GM12878 (cell line): ENCODE measurements at regions not wholly inside any gene's neighbourhood (a gene's known extent, or its start where the extent isn't known, plus 50 kb on each side); places are given as distances from the start of the nearest gene placed in this dataset.

ENCODE experiments used
- ATAC-seq: fragments of 200-7000 bp; cut with Tn5 transposase; 3 replicates; pipeline ENCODE4 v1.9.1; 2020; ENCODE audit warnings: mild to moderate bottlenecking, moderate library complexity
- BruUV-seq: library from RNA; stranded (reverse); fragments of 400-500 nt; replicated peaks from 2 replicates; lab custom pipeline; 2021; lab: Mats Ljungman, UMichigan
- CTCF ChIA-PET: fragments of 300-600 bp; sonication (Branson Sonifier 250); formaldehyde crosslinking; extraction: SDS; loops from one replicate; lab custom pipeline; 2021; ENCODE audit warnings: inconsistent platforms; lab: Yijun Ruan, JAX
- POLR2A ChIA-PET: fragments of 350-600 bp; formaldehyde crosslinking; extraction: SDS; loops from one replicate; lab custom pipeline; 2021; ENCODE audit warnings: inconsistent platforms; lab: Charles Lee
- RAD21 ChIA-PET: fragments of 300-600 bp; sonication (Branson Sonifier 250); formaldehyde crosslinking; loops from one replicate; lab custom pipeline; 2023; ENCODE audit warnings: antibody characterized with exemption; ENCODE audit not compliant: unreplicated experiment; lab: Charles Lee
- SMC1A ChIA-PET: fragments of 300-600 bp; sonication (Branson Sonifier 250); formaldehyde crosslinking; loops from one replicate; lab custom pipeline; 2023; ENCODE audit not compliant: unreplicated experiment, uncharacterized antibody; lab: Charles Lee
- DNase-seq: peaks from one replicate; pipeline ENCODE4 v3.0.0-alpha.2; 2011; ENCODE audit warnings: low read depth, low spot score
- FAIRE-seq: peaks from 3 replicates; lab custom pipeline; 2011; peaks lifted over from hg19 to GRCh38; lab: Jason Lieb, UNC
- H2AFZ ChIP-seq: 2 replicates; pipeline ENCODE4 v1.6.0; 2011; ENCODE audit warnings: low read depth, low read length, control low read depth; ENCODE audit not compliant: control insufficient read depth
- H3K27ac ChIP-seq: 2 replicates; pipeline ENCODE4 v1.5.1; 2011; ENCODE audit warnings: control low read depth; ENCODE audit not compliant: control insufficient read depth, insufficient read depth
- H3K27me3 ChIP-seq, 2 experiments: replicated peaks in 1 of 2; 2 replicates each; pipeline versions ENCODE4 v1.6.0 to v1.6.1; 2011; ENCODE audit warnings: low read length in 1 of 2; ENCODE audit not compliant: control insufficient read depth in 2 of 2, insufficient read depth in 2 of 2
- H3K36me3 ChIP-seq, 2 experiments: 2 replicates each; pipeline ENCODE4 v1.5.1; 2011; ENCODE audit warnings: low read length in 1 of 2; ENCODE audit not compliant: control insufficient read depth in 2 of 2, insufficient read depth in 2 of 2
- H3K4me1 ChIP-seq: 2 replicates; pipeline ENCODE4 v1.6.1; 2011; ENCODE audit warnings: mild to moderate bottlenecking, low read length, moderate library complexity, mixed read lengths; ENCODE audit not compliant: control insufficient read depth, insufficient read depth
- H3K4me2 ChIP-seq: 2 replicates; pipeline ENCODE4 v1.6.0; 2011; ENCODE audit warnings: control low read depth; ENCODE audit not compliant: control insufficient read depth, insufficient read depth
- H3K4me3 ChIP-seq: fragments of 200-600 bp; sonication (generic); 2 replicates; pipeline ENCODE4 v1.5.1; 2016
- H3K79me2 ChIP-seq: 2 replicates; pipeline ENCODE4 v1.6.0; 2011; ENCODE audit warnings: low read length; ENCODE audit not compliant: control insufficient read depth, insufficient read depth
- H3K9ac ChIP-seq: 2 replicates; pipeline ENCODE4 v1.8.0; 2011; ENCODE audit warnings: low read length, control low read depth, mixed read lengths; ENCODE audit not compliant: control insufficient read depth, insufficient read depth
- H3K9me3 ChIP-seq: replicated peaks from 3 replicates; pipeline ENCODE4 v1.5.1; 2011; ENCODE audit warnings: mild to moderate bottlenecking, low read length; ENCODE audit not compliant: control insufficient read depth, insufficient read depth
- H4K20me1 ChIP-seq: 2 replicates; pipeline ENCODE4 v1.6.0; 2011; ENCODE audit not compliant: control insufficient read depth, insufficient read depth
- FOS ChIP-seq: IDR thresholded peaks from 3 replicates; pipeline ENCODE4 v1.6.1; 2011; ENCODE audit warnings: borderline replicate concordance; ENCODE audit not compliant: insufficient read length; ENCODE audit errors: extremely low read depth
- HDAC6 ChIP-seq: fragments of 200-600 bp; sonication (generic); IDR thresholded peaks from one replicate; pipeline ENCODE4 v1.8.0; 2017; ENCODE audit warnings: antibody characterized with exemption; ENCODE audit not compliant: unreplicated experiment
- IKZF2 ChIP-seq, 2 experiments: fragments of 450-650 bp; IDR thresholded peaks; 2 replicates each; pipeline ENCODE4 v1.6.1; 2017; ENCODE audit warnings: mild to moderate bottlenecking in 2 of 2, moderate library complexity in 2 of 2
- KDM1A ChIP-seq: fragments of 200-600 bp; sonication (generic); IDR thresholded peaks from 2 replicates; pipeline ENCODE4 v1.6.1; 2016; ENCODE audit warnings: borderline replicate concordance
- NFYA ChIP-seq: IDR thresholded peaks from 2 replicates; pipeline ENCODE4 v1.6.1; 2011; ENCODE audit warnings: low read depth, mild to moderate bottlenecking, low read length, improper control_type of control experiment, borderline replicate concordance
- PAX5 ChIP-seq: IDR thresholded peaks from 2 replicates; pipeline ENCODE4 v1.6.1; 2011; ENCODE audit warnings: low read depth, low read length, borderline replicate concordance
- PAX8 ChIP-seq: fragments of 450-650 bp; IDR thresholded peaks from 2 replicates; pipeline ENCODE4 v1.6.1; 2017; ENCODE audit warnings: mild to moderate bottlenecking, moderate library complexity
- PML ChIP-seq: IDR thresholded peaks from 2 replicates; pipeline ENCODE4 v1.6.1; 2012; ENCODE audit warnings: low read length, inconsistent platforms
- RUNX3 ChIP-seq: IDR thresholded peaks from 2 replicates; pipeline ENCODE4 v1.6.1; 2012; ENCODE audit warnings: low read length, inconsistent platforms
- SRF ChIP-seq, 2 experiments: IDR thresholded peaks; 2 replicates each; pipeline ENCODE4 v1.6.1; 2011; ENCODE audit warnings: low read depth in 2 of 2, low read length in 2 of 2, mild to moderate bottlenecking in 1 of 2, moderate library complexity in 1 of 2
- TCF12 ChIP-seq: IDR thresholded peaks from 2 replicates; pipeline ENCODE4 v1.6.1; 2011; ENCODE audit warnings: low read depth, mild to moderate bottlenecking, low read length
- YBX1 ChIP-seq: fragments of 450-650 bp; IDR thresholded peaks from 2 replicates; pipeline ENCODE4 v1.6.1; 2016; ENCODE audit warnings: antibody characterized with exemption
- YY1 ChIP-seq: IDR thresholded peaks from 2 replicates; pipeline ENCODE4 v1.6.1; 2011; ENCODE audit warnings: low read depth, mild to moderate bottlenecking, low read length
- WGBS: methylation state at CpG from one replicate; pipeline ENCODE4 v1.1.6; 2016; ENCODE audit warnings: low lambda C conversion rate; ENCODE audit not compliant: insufficient replicate concordance, insufficient coverage; ENCODE audit errors: missing lambda C conversion rate; 5-methylcytosine and 5-hydroxymethylcytosine counted together
- in situ Hi-C: fragments of 300-500 bp; cut with MboI; formaldehyde crosslinking; loops from 9 replicates; pipeline ENCODE4 v1.14.3; 2018; ENCODE audit warnings: mixed read lengths
- intact Hi-C: fragments of 100-400 bp; cut with micrococcal nuclease; formaldehyde crosslinking; loops from one replicate; pipeline ENCODE4 v1.14.2; 2022; ENCODE audit not compliant: unreplicated experiment
- TF ChIP-seq, protein P1 (sequence below): fragments of 150-350 bp; IDR thresholded peaks from 2 replicates; pipeline ENCODE4 v1.6.1; 2016; ENCODE audit warnings: low read depth, low read length
- TF ChIP-seq, protein P2 (sequence below): fragments of 450-650 bp; IDR thresholded peaks from 2 replicates; pipeline ENCODE4 v1.6.1; 2014; ENCODE audit warnings: mild to moderate bottlenecking
- TF ChIP-seq, protein P3 (sequence below): fragments of 450-650 bp; formaldehyde crosslinking; IDR thresholded peaks from 2 replicates; pipeline ENCODE4 v1.5.0; 2022; ENCODE audit warnings: mild to moderate bottlenecking, missing genetic modification characterization

DNA sequence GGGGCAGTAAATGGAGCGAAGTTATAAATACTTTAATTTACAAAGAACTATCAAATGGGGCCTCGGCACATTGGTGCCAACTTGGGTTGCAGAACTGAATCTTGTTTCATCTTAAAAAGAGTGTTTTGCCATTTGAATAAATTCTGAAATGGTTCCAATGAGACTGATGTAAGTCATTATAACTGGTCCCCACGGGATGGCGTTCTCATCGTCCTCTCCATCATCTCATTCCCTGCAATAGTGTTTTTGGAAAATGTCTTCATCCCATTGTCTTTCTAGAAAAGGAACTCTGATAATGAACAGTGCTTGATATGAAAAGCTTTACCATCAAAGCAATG lies 422.0 kb upstream of the ID2 start (continued):
- TF ChIP-seq HDAC6 = no peak
- TF ChIP-seq RUNX3 = no peak
- TF ChIP-seq, protein P1, sequence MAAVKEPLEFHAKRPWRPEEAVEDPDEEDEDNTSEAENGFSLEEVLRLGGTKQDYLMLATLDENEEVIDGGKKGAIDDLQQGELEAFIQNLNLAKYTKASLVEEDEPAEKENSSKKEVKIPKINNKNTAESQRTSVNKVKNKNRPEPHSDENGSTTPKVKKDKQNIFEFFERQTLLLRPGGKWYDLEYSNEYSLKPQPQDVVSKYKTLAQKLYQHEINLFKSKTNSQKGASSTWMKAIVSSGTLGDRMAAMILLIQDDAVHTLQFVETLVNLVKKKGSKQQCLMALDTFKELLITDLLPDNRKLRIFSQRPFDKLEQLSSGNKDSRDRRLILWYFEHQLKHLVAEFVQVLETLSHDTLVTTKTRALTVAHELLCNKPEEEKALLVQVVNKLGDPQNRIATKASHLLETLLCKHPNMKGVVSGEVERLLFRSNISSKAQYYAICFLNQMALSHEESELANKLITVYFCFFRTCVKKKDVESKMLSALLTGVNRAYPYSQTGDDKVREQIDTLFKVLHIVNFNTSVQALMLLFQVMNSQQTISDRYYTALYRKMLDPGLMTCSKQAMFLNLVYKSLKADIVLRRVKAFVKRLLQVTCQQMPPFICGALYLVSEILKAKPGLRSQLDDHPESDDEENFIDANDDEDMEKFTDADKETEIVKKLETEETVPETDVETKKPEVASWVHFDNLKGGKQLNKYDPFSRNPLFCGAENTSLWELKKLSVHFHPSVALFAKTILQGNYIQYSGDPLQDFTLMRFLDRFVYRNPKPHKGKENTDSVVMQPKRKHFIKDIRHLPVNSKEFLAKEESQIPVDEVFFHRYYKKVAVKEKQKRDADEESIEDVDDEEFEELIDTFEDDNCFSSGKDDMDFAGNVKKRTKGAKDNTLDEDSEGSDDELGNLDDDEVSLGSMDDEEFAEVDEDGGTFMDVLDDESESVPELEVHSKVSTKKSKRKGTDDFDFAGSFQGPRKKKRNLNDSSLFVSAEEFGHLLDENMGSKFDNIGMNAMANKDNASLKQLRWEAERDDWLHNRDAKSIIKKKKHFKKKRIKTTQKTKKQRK = no peak
- no peak for TF ChIP-seq TCF12
- no peak for TF ChIP-seq PAX5

DNA sequence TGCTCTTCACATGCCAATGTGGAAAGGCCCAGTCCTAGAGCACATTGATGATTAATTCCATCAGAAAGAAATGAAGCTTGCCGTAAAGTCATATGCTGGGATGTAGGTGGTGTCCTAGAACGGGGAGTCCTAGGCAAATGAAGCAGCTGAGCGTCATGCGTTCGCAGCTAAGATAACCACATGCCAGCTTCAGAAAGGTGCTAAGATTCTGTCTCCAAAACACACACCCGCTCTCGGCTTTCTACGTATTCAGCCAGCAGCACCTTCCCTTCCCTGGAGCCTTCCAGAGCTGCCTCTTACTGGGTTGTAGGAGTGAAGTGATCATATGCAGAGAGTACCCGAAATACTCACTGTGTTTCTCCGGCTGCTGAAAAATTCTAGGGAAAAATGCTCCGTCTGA lies 421.6 kb upstream of the ID2 start:
- ATAC-seq (no peak), FAIRE-seq (no peak), DNase-seq (no peak)
- BruUV-seq = no TSS peak
- ChIA-PET SMC1A (interaction anchor here (2.2 kb wide), 1 partner anchor 18 kb away, joined by 8 read pairs; no protein-coding TSS in a partner anchor), RAD21 (no interaction called here), CTCF (interaction anchor here (0.9 to 1.1 kb wide), 2 partner anchors 11 to 253 kb away, joined by 3 to 5 read pairs; no protein-coding TSS in a partner anchor), POLR2A (interaction anchor here (1.1 to 1.2 kb wide), 2 partner anchors 9 to 14 kb away, joined by 3 read pairs; no protein-coding TSS in a partner anchor)
- Histone ChIP-seq H3K9me3 (no peaks in the 10 kb centered on the region; the same call in 2 of the 3 replicates), H3K9ac (no peak overlapping the region), H4K20me1 (no peaks in the 10 kb centered on the region), H3K4me1 (no peaks in the 10 kb centered on the region), H3K4me3 (no peak overlapping the region), H3K4me2 (no peak overlapping the region), H3K36me3 (no peaks in the 10 kb centered on the region), H3K27ac (no peak overlapping the region), H2AFZ (no peak overlapping the region), H3K79me2 (no peaks in the 10 kb centered on the region), H3K27me3 (no peaks in the 10 kb centered on the region)
- in situ Hi-C loops = no loop called here
- intact Hi-C loops = no loop called here
- WGBS = 71% methylated on average over 11 of the region's 11 CpGs
- TF ChIP-seq KDM1A (no peak), YBX1 (no peak), NFYA (no peak), SRF (IDR thresholded peaks at IDR 0.05; ENCODE audit: low read depth in 2 of 2, low read length in 2 of 2) (no peak), YY1 (no peak), IKZF2 (IDR thresholded peaks at IDR 0.05) (no peak), PML (no peak), FOS (no peak), PAX8 (no peak)
- TF ChIP-seq, protein P2, sequence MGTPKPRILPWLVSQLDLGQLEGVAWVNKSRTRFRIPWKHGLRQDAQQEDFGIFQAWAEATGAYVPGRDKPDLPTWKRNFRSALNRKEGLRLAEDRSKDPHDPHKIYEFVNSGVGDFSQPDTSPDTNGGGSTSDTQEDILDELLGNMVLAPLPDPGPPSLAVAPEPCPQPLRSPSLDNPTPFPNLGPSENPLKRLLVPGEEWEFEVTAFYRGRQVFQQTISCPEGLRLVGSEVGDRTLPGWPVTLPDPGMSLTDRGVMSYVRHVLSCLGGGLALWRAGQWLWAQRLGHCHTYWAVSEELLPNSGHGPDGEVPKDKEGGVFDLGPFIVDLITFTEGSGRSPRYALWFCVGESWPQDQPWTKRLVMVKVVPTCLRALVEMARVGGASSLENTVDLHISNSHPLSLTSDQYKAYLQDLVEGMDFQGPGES = no peak
- TF ChIP-seq, protein P3, sequence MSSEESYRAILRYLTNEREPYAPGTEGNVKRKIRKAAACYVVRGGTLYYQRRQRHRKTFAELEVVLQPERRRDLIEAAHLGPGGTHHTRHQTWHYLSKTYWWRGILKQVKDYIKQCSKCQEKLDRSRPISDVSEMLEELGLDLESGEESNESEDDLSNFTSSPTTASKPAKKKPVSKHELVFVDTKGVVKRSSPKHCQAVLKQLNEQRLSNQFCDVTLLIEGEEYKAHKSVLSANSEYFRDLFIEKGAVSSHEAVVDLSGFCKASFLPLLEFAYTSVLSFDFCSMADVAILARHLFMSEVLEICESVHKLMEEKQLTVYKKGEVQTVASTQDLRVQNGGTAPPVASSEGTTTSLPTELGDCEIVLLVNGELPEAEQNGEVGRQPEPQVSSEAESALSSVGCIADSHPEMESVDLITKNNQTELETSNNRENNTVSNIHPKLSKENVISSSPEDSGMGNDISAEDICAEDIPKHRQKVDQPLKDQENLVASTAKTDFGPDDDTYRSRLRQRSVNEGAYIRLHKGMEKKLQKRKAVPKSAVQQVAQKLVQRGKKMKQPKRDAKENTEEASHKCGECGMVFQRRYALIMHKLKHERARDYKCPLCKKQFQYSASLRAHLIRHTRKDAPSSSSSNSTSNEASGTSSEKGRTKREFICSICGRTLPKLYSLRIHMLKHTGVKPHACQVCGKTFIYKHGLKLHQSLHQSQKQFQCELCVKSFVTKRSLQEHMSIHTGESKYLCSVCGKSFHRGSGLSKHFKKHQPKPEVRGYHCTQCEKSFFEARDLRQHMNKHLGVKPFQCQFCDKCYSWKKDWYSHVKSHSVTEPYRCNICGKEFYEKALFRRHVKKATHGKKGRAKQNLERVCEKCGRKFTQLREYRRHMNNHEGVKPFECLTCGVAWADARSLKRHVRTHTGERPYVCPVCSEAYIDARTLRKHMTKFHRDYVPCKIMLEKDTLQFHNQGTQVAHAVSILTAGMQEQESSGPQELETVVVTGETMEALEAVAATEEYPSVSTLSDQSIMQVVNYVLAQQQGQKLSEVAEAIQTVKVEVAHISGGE (CRISPR knock-in tag) = no peak
